HT1080 (cell line): ENCODE measurements at regions not wholly inside any gene's neighbourhood (a gene's known extent, or its start where the extent isn't known, plus 50 kb on each side); places are given as distances from the start of the nearest gene placed in this dataset.

Experiments used
- DNase-seq: peaks from one replicate; pipeline ENCODE4 v3.0.0-alpha.2; 2015; ENCODE audit warnings: low read depth

DNA sequence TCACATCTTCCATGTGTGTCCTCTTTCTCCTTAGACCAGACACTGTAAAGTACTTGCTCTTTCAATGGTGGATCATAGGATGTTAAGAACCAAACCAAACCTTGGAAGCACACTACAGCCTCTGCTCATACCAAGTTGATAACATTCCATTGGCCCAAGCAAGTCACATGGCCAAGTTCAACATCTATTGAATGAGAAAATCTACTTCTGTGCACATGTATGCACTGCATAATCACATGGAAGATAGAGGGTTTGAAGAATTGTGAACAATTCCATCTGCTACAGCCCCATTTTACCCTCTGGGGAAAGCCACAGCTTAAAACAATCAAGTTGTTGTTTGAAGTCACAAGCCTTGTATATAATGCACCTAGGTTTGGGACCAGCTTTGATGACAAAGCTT, 68.2 kb downstream of the MFAP3 start:
- no peak for DNase-seq

DNA sequence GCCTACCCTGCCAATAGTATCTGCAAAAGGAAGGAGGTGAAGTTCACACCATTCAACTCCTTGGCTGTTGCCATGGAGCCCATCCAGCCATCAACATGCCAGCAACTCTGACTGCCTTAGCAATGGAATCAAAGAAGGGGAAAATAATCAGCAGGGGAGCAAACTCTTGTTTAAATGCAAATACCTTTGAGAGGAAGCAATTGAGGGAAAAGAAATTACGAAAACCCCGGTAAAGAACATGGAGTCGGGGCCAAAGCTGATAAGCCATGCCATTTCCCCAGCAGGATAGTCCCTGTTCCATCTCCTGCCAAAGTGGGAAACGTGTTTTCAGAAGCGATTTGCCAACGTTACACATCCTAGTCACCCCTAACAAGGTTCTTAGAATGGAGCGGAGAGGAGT, 69.0 kb downstream of the MFAP3 start:
- DNase-seq: no peak

DNA sequence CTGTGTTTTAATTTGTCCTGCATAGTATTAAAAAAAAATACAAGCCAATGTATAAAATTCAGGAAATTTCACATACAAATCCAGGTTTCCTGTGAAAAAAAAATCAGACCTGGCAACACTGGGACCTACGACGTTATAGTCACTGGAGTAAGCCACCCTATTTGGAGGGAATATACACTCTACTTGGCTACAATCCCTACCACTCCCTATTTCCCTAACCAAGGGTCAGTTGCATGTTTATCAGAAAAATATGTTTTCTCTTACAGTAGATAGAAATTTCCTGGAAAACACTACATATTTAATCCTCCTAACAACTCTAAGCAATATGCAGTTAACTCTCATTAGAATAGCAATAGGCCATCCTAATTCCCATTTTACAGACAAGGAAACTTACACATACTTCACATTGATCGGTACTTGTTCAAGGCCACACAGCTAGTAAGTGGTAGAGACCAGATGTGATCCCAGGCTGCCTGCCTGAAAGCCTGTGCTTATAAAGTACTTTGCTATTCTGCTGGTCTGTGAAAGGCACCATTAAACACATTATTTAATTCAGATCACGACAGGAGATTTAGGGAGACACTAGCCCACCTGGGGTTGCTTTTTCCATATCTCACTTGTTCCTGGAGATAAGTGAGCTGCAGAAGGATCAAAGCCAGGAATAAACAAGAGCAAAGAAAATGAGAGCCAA, 70.8 kb downstream of the MFAP3 start:
- DNase-seq: no peak

DNA sequence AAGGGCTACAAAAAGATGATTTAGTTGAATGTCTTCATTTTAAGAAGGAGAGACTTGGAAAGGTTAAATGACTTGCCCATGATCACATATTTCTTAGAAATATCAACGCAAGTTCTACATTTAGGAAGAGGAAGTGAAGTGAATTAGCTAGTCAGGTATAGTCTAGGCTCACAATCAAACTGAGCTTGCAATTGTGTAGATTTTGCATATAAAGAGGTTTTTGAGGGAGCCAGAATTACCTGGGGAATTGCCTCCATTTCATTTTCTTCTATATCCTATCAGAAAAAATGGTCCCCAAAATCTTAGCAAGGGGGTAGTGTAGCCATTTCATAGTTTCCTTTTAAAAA, 71.3 kb downstream of the MFAP3 start:
- no peak for DNase-seq

DNA sequence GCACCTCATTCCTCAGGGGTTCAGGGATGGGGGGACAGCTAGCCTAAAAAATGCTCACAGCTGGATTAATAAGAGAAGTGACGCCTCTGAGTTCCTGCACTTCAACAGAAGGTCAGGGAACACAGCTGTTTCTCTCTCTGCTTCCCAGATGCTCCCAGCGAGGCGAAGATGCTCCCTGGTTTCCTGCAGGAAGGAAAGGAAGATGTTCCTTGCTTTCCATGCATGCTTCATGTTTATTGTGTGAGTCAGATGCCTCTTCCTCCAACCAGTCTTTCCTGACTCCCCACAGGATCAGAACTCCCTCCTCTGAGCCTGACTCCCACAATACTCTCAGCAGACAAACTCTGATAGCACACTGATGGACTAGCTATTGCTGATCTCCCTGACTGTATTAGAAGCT, 71.9 kb downstream of the MFAP3 start:
- peak; percentile 62 for DNase-seq

DNA sequence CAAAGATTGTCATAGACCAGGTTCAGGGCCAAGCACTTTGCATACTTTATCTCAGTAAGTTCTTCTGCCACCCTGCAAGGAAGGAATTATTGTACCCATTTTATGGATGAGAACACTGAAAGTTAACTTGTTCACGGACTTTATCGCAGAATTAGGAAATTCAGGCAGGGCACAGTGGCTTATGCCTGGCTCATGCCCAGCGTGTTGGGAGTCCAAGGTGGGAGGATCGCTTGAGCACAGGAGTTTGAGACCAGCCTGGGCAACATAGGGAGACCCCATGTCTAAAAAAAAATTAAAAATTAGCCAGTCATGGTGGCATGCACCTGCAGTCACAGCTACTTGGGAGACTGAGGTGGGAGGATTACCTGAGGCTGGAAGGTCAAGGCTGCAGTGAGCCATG, 72.4 kb downstream of the MFAP3 start:
- no peak for DNase-seq

DNA sequence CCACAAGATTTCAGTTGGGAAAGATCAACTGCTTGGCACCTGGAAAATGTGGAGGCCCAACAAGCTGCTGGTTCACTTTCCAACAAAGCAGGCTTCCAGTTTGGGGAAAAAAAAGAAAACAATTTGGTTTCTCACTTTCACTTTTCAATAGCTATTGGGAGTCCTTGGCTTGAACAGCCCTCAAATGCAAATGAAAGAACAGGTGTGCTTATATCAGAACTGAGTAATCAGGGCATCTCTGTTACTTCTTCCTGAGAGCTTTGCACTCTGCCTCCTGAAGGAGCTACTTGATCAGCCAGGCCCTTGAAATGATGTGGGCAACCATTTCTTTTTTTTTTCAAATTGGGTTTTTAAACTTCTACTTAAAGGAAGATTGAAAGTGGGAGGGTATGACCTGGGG, 73.5 kb downstream of the MFAP3 start:
- no peak for DNase-seq

DNA sequence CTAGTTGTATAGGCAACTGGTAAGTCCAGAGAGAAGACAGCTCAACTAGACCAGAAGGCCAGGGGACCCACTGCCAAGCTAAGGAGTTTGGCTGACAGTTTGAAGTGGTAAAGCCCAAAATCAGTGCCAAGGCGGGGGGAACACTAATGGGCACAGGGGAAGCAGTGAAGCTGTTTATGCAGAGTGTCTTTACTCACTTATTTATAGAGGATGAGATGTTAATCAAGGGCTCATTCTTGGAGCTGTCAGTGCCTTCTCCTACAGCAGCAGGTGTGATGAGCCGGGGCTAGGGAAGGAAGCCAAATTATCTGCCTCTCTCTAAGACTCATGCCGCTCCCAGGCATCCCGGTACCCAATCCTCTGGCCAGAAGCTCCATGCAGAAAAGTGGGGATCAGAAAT, 75.2 kb upstream of the GALNT10 start:
- no peak for DNase-seq

DNA sequence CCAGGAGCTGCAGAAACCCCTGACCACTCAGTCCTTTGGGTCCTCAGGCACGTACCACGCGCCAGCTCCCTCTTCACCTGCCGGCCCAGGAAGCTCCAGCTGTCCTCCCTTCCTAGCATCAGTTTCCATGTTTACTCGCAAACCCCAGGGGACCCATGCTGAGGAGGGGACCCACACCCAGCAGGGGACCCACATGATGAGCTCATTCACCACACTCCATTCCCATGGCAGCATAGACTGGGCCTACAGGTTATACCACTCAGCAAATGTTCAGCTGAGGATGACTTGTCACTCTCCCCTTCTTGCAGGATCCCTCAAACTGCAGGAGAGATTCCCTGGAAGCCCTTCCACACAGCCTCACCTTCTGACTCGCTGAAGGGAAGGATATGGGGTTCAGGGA, 73.5 kb upstream of the GALNT10 start:
- no peak for DNase-seq

DNA sequence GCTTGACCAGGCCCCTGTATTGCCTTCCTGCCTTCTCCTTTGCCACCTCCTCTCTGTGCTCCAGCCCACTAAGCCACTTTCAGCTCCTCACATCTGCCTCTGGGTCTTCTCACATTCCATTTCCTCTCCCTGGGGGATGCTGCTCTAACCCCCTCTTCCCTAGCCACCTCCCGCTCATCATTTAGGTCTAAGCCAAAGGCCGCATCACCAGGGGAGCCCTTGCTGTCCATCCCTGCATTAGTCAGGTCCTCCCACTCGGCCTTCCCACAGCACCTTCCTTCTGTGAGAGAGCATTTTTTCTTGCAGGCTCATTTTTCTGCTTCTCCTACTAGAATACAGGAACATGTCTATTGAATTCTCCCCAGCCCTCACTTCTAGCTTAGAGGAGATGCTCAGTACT, 72.6 kb upstream of the GALNT10 start:
- DNase-seq: no peak

DNA sequence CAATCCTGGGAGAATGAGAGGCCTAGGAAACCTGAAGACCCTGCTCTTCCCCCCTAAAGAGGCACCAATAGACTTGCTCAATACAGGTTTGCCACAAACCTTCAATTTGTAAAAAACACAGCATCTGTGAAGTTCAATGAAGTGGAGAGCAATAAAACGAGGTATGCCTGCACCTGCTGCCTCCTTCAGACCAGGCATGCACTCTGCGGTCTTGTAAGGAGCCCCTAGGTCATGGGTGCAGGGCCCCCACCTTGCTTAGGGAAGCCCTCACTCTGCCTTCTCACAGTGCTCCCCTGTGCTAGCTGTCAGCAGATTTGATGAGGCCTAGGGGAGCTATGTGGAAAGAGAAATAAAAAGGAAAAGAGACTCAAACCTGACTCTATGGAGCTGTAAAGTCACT, 72.1 kb upstream of the GALNT10 start:
- DNase-seq: no peak

DNA sequence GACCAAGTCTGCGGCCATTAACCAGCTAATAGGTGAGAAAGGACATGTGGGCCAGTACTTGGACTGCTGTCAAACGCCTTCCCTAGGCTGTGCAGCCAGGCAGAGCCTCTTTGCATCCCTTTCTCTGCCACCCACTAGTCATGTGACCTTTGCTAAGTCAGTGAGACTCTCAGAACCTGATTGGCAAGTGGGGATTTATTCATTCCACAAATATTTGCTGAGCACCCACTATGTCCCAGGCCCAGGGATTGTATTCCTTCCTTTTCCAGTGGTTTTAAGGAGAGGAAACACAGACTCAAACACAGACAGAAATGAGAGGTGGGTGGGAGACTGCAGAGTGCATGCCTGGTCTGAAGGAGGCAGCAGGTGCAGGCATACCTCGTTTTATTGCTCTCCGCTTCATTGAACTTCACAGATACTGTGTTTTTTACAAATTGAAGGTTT, 71.6 kb upstream of the GALNT10 start:
- peak; percentile 53 for DNase-seq

DNA sequence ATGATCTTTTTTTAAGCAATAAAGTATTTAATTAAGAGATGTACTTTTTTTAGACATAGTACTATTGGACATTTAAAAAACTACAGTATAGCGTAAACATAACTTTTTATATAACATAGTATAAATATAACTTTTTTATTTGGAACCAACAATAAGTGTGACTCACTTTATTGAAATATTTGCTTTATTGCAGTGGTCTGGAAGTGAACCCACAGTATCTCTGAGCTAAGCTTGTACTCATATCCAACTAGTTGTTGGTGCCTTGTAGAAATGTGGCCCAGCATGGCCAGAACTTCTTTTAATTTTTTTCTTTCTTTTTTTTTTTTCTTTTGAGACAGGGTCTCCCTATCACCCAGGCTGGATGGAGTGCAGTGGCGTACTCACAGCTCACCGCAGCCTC, 61.5 kb upstream of the GALNT10 start:
- DNase-seq: no peak

DNA sequence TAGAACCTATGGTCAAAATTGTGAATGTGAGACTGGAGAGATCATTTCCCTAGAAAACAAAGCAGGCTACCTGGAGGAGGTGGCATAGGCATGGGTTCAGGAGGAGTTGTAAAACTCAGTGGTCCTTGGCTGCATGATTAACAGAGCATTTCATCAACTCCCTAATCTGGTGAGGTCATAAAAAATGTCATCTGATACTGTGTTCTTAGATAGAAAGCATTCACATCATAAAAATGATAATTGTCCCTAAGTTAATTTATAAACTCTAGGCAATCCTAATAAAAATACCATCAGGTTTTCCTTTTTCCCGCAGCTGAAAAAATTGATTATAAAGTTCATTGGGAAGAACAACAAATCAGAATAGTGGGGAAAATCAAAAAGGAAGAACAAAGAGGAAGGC, 60.6 kb upstream of the GALNT10 start:
- DNase-seq: no peak

DNA sequence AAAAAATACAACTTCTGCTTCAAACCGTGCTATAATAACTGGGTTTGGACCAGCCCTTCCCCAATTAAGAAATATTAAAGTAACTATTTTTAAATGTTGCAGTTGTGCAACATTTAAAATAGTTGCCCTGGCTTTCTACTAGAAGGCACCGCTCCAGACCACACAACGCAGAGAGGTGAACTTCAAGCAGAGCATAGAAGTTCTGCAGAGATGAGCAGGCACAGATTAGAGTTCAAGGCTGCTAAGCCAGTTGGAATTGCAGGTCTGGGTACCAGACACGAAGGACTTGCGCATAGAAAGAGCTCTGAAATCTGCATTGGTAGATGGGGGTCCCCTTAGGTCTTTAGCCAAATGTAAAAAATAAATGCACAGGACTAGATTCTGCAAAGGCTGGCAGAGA, 58.7 kb upstream of the GALNT10 start:
- DNase-seq: no peak

DNA sequence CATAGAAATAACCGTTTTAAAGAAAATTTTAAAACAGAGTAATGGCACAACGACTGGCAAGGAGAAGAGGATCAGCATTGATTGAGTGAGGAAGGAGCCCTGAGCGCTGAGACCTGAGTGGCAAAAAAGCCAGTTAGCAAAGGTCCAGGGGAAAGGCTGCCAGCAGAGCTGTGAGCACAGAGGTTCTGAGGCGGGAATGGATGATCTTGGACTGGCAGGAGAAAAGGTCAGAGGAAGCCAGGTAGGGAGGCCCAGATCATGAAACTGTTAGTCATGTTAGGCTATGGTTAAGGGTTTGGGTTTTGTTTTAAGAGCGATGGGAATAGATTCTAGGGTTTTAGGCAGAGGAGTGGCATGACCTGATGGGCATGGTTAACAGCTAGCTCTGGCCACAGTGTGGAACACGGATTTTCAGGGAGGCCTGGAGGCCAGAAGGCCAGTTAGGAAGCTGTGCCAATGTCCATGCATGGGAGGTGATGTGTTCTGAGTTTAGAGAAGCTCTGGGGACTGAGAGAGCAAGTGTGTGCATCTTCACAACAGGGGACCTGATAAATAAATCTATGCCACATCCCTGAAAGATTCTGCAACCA, 57.7 kb upstream of the GALNT10 start:
- no peak for DNase-seq

DNA sequence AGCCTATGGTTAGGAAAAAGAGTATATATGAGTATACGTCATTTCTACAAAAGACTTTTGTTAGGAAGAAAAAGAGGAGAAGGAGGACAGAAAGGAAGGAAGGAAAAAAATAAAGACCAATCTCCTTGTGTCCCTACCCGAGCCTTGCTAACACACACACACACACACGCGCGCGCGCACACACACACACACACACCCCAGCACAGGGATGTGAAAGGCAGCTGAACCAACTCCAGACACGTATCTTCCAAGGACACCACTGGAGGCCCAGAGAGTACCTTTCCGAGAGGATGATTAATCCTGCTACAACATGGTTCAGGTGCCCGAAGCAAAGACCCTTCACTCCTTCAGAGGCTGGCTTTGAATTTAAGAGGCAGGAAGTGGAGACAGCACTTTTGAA, 56.9 kb upstream of the GALNT10 start:
- no peak for DNase-seq

DNA sequence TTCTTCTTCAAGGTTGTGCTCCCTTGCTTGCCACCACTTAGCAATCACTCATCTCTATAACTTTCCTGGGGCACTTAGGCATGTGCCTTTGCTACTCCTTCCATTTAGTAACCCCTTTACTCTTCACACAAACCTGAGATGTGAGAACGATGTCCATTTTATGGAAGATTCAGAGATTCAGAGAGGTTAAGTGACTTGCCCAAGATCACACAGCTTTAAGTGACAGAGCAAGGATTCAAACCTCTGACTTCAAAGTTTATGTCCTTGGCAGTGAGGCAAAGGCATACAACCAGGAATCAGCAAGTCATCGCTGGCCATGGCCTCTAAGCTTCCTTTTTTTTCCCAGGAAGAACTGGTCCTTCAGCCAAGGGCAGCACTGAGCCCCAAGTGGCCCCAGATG, 56.0 kb upstream of the GALNT10 start:
- DNase-seq: no peak

DNA sequence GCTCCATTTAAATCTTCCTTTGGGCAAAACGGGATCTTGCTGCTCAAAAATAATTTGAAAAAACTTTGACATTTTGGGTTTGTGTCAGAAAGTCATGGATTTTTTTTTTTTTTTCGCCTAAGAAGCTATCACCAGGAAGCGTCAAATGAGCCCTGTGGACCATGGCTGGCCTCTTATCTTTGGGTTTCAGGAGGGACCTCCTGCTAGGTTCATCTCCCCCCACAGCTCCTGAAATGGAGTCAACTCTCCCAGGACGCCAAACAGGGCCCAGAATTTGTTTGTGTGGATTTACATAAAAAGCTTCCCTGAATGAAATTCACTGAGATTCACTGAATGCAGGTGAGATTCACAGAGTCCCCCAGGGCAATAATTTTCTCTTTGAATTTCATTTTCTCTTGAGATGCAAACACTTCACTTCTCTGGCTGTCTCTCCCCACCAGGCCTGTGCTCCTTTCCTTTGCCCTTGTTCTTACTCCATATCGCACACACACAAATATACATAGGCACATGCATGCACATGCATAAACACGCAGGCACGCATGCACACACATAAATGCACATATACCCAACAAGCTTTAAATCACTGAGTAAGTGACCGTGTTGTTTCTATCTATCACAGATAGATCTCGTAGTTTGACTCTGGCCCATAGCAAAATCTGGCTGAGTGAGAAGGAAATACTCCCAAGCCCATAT, 55.3 kb upstream of the GALNT10 start:
- DNase-seq: no peak

DNA sequence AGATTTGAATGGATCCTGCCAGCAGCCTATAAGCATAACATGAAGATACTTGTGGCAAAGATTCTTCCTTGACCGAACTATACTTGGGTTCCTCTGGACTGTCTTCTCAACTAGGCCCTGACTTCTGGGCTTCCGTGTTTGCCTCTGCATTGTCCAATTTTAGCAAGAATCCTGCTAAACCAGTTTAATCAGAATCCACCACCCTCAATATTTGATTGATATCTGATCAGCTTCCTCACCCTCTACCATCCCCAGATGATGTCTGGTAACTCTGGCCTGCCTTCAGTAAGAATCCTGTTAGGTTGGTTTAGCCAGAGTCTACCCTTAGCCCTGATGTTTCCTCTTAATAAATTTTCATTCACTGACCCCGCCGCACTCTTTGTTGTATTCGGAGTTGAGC, 54.4 kb upstream of the GALNT10 start:
- DNase-seq: no peak

DNA sequence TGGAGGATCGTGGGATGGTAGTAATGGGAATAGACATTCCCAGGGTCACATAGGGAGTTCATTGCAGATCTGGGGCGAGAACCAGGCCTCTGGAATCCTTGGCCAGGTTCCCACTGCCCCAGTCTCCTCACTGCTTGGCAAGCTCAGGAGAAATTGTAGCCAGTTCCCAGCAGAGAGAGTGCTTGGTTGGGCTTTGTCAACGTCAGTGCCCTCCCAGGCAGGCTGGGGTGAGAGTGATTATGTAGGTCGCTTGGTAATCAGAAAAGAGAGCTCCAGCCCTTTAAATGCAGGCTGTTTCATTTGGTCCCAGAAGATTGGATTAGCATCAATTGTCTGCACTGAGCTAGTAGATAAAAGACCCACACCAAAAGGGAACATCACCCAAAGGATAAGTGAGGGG, 51.8 kb upstream of the GALNT10 start:
- DNase-seq: no peak

DNA sequence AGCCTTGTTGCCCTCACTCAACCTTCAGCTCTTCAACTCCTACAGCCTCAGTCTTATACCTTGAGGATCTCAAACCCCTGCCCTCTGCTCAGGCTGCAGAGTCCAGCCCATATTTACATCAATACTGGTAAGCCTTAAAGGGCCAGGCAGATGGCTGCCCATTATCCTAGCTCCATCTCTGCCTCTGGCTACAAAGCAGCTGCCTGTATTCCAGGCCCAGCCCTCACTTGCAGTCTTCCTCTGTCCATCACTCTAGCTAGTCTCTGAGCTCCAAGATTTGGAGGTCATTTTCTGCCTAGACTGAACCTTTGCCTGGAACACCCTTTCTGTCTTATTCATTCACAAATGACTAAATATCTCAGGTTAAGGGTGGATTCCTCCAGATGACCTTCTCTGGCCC, 50.2 kb upstream of the GALNT10 start:
- DNase-seq: no peak
